Endothelial cell of umbilical vein (primary cell): ENCODE measurements at regions not wholly inside any gene's neighbourhood (a gene's known extent, or its start where the extent isn't known, plus 50 kb on each side); places are given as distances from the start of the nearest gene placed in this dataset.

Experiments used
- BruUV-seq: library from RNA; stranded (reverse); fragments of 400-500 nt; replicated peaks from 2 replicates; lab custom pipeline; 2021; lab: Mats Ljungman, UMichigan
- CTCF ChIA-PET: fragments of 300-600, 350-600 bp; sonication (Branson Sonifier 250); formaldehyde crosslinking; loops from one replicate; lab custom pipeline; 2021; ENCODE audit warnings: antibody characterized with exemption, inconsistent platforms; lab: Charles Lee
- POLR2A ChIA-PET: fragments of 300-600, 350-600 bp; sonication (Branson Sonifier 250); formaldehyde crosslinking; loops from one replicate; lab custom pipeline; 2021; ENCODE audit warnings: antibody characterized with exemption, inconsistent platforms; lab: Charles Lee
- DNase-seq: peaks from one replicate; pipeline ENCODE4 v3.0.0-alpha.2; 2011; ENCODE audit warnings: low read depth, low spot score
- FAIRE-seq: peaks from 2 replicates; lab custom pipeline; 2011; peaks lifted over from hg19 to GRCh38; lab: Jason Lieb, UNC
- H2AFZ ChIP-seq: 2 replicates; pipeline ENCODE4 v1.6.0; 2012; ENCODE audit warnings: low read depth, low read length, control low read depth, inconsistent platforms
- H3K27ac ChIP-seq: 2 replicates; pipeline ENCODE4 v1.5.1; 2011; ENCODE audit warnings: low read depth, mild to moderate bottlenecking, control low read depth, low read length, moderate library complexity; ENCODE audit not compliant: insufficient read depth
- H3K27me3 ChIP-seq, 2 experiments: 2 replicates each; pipeline versions ENCODE4 v1.6.0 to v1.6.1; 2011; ENCODE audit warnings: low read length in 2 of 2, mixed read lengths in 1 of 2; ENCODE audit not compliant: control insufficient read depth in 2 of 2, insufficient read depth in 2 of 2
- H3K36me3 ChIP-seq, 2 experiments: 2 replicates in 1 of 2; 3 replicates in 1 of 2; pipeline ENCODE4 v1.5.1; 2011; ENCODE audit warnings: low read length in 2 of 2, mild to moderate bottlenecking in 1 of 2, moderate library complexity in 1 of 2; ENCODE audit not compliant: control insufficient read depth in 2 of 2, insufficient read depth in 2 of 2; ENCODE audit errors: extremely low read depth in 1 of 2
- H3K4me1 ChIP-seq: 3 replicates; pipeline ENCODE4 v1.5.1; 2011; ENCODE audit warnings: mild to moderate bottlenecking, low read length; ENCODE audit not compliant: control insufficient read depth, insufficient read depth; ENCODE audit errors: extremely low read depth
- H3K4me2 ChIP-seq: 2 replicates; pipeline ENCODE4 v1.6.1; 2011; ENCODE audit warnings: low read length, control low read depth, mixed read lengths; ENCODE audit not compliant: insufficient read depth
- H3K4me3 ChIP-seq, 3 experiments: fragments of 200-600 bp in 1 of 3; sonication (generic), shearing (Covaris generic) in 1 of 3; replicated peaks in 1 of 3; 2 replicates each; pipeline ENCODE4 v1.5.1; 2011 to 2016; ENCODE audit warnings: control low read depth in 3 of 3, low read length in 3 of 3, mild to moderate bottlenecking in 2 of 3, inconsistent platforms in 1 of 3, low read depth in 1 of 3, moderate library complexity in 1 of 3; ENCODE audit not compliant: insufficient read depth in 1 of 3
- H3K79me2 ChIP-seq: 2 replicates; pipeline ENCODE4 v1.6.0; 2012; ENCODE audit warnings: low read length, inconsistent platforms; ENCODE audit not compliant: control insufficient read depth, insufficient read depth
- H3K9ac ChIP-seq: replicated peaks from 2 replicates; pipeline ENCODE3; 2011; ENCODE audit warnings: low read length, control low read depth; ENCODE audit not compliant: insufficient read depth; ENCODE audit errors: extremely low read depth
- H3K9me1 ChIP-seq: replicated peaks from 3 replicates; pipeline ENCODE4 v1.6.0; 2011; ENCODE audit warnings: mild to moderate bottlenecking, low read length; ENCODE audit not compliant: control insufficient read depth, insufficient read depth; ENCODE audit errors: extremely low read depth
- H3K9me3 ChIP-seq: replicated peaks from 2 replicates; pipeline ENCODE4 v1.5.1; 2012; ENCODE audit warnings: low read length, inconsistent platforms; ENCODE audit not compliant: control insufficient read depth, insufficient read depth
- H4K20me1 ChIP-seq: replicated peaks from 2 replicates; pipeline ENCODE3; 2011; ENCODE audit warnings: mild to moderate bottlenecking, low read length; ENCODE audit not compliant: control insufficient read depth, insufficient read depth; ENCODE audit errors: extremely low read depth
- CTCF ChIP-seq, 2 donors: IDR thresholded peaks; 1 replicate in 1 of 2; 2 replicates in 1 of 2; pipeline ENCODE4 v1.5.1; 2011; ENCODE audit warnings: low read length in 2 of 2, mild to moderate bottlenecking in 2 of 2, moderate library complexity in 2 of 2, control low read depth in 1 of 2, inconsistent platforms in 1 of 2, low read depth in 1 of 2; ENCODE audit not compliant: insufficient read depth in 1 of 2; ENCODE audit errors: extremely low read depth in 1 of 2
- EZH2 ChIP-seq: IDR thresholded peaks from 2 replicates; pipeline ENCODE4 v1.6.1; 2012; ENCODE audit warnings: borderline replicate concordance, low read depth, mild to moderate bottlenecking, moderate library complexity, low read length, inconsistent platforms; ENCODE audit not compliant: severe bottlenecking
- FOS ChIP-seq: IDR thresholded peaks from 2 replicates; pipeline ENCODE4 v1.6.1; 2011; ENCODE audit warnings: mild to moderate bottlenecking, low read length, moderate library complexity, borderline replicate concordance; ENCODE audit not compliant: insufficient read depth
- JUN ChIP-seq: IDR thresholded peaks from 2 replicates; pipeline ENCODE4 v1.6.1; 2011; ENCODE audit warnings: borderline replicate concordance, low read depth; ENCODE audit not compliant: insufficient read length, insufficient read depth
- MAX ChIP-seq: IDR thresholded peaks from 2 replicates; pipeline ENCODE4 v1.6.1; 2011; ENCODE audit not compliant: insufficient read depth, insufficient read length
- POLR2AphosphoS5 ChIP-seq: IDR thresholded peaks from 2 replicates; pipeline ENCODE4 v1.6.1; 2012; ENCODE audit warnings: low read depth, mild to moderate bottlenecking, control low read depth, low read length, moderate library complexity; ENCODE audit not compliant: insufficient read depth
- dilution Hi-C: fragments of 300-500 bp; cut with MboI; formaldehyde crosslinking; loops from one replicate; pipeline ENCODE4 v1.15.0; 2019; ENCODE audit warnings: low sequenced_read_pairs; ENCODE audit not compliant: extremely low pct_ligation_motif_present
- intact Hi-C: fragments of 100-400 bp; cut with micrococcal nuclease; formaldehyde crosslinking; loops from one replicate; pipeline ENCODE4 v1.10.0; 2022

- no peaks in the 10 kb centered on the region for H4K20me1 ChIP-seq
- no TSS peak for BruUV-seq
- FAIRE-seq = no peak
- H3K9me1 ChIP-seq = no peaks in the 10 kb centered on the region
- no peak overlapping the region for H3K4me2 ChIP-seq
- no peak overlapping the region for H3K27ac ChIP-seq
- ChIA-PET CTCF (interaction anchor here (1.1 kb wide), 1 partner anchor 17 kb away, joined by 4 read pairs; no protein-coding TSS in a partner anchor), POLR2A (no interaction called here)
- H3K4me3 ChIP-seq = no peak overlapping the region
- no peaks in the 10 kb centered on the region for H3K36me3 ChIP-seq
- no peaks in the 10 kb centered on the region for H3K27me3 ChIP-seq
- intact Hi-C loops (no loop called here), dilution Hi-C loops (no loop called here)
- H3K9ac ChIP-seq = no peak overlapping the region
- no peaks in the 10 kb centered on the region for H3K79me2 ChIP-seq
- H3K9me3 ChIP-seq = no peaks in the 10 kb centered on the region
- peaks cover 2% of the 10 kb centered on the region for H3K4me1 ChIP-seq
- TF ChIP-seq POLR2AphosphoS5 (no peak), FOS (no peak), CTCF (IDR thresholded peaks at IDR 0.05; ENCODE audit: extremely low read depth in 1 of 2, insufficient read depth in 1 of 2, low read depth in 1 of 2, low read length in 2 of 2) (no peak), MAX (no peak), JUN (no peak), EZH2 (no peak)
- no peak overlapping the region for H2AFZ ChIP-seq
- DNase-seq = no peak
Observed at GRCh38 chr13:50153401-50153800, 138.2 kb downstream of the KCNRG start.
